ENCODE measurements at regions not wholly inside any gene's neighbourhood (a gene's known extent, or its start where the extent isn't known, plus 50 kb on each side); places are given as distances from the start of the nearest gene placed in this dataset.
"Not testable (repeated sequence)": the region's sequence is repeated elsewhere in the genome, so short reads cannot be mapped to it uniquely, and the experiment has no call there.

DNA sequence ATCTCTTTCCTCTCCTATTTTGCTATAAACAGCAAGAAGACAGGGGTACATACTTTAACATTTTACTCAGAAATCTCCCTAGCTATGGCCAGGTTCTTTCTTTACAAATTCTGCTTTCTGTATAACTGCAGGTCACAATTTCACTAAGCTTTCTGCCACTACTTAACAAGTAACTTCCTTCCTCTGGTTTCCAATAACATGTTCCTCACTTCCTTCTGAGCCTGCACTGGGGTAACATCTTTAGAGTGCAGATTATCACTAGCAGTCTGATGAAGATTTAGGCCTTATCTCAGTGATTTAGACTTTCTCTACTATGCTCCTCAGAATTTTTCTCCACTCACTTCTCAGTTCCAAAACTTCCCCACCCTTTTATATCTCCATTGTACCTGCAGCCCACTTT lies 1930.5 kb upstream of the AGA start:
- Histone ChIP-seq H3K4me3 (no peak overlapping the region), H3K4me1 (no peaks in the 10 kb centered on the region), H3K9me3 (no peaks in the 10 kb centered on the region), H3K36me3 (no peaks in the 10 kb centered on the region), H3K27me3 (no peaks in the 10 kb centered on the region), H3K27ac (no peak overlapping the region)
- ATAC-seq (no peak), DNase-seq (no peak)
- TF ChIP-seq, protein P1, sequence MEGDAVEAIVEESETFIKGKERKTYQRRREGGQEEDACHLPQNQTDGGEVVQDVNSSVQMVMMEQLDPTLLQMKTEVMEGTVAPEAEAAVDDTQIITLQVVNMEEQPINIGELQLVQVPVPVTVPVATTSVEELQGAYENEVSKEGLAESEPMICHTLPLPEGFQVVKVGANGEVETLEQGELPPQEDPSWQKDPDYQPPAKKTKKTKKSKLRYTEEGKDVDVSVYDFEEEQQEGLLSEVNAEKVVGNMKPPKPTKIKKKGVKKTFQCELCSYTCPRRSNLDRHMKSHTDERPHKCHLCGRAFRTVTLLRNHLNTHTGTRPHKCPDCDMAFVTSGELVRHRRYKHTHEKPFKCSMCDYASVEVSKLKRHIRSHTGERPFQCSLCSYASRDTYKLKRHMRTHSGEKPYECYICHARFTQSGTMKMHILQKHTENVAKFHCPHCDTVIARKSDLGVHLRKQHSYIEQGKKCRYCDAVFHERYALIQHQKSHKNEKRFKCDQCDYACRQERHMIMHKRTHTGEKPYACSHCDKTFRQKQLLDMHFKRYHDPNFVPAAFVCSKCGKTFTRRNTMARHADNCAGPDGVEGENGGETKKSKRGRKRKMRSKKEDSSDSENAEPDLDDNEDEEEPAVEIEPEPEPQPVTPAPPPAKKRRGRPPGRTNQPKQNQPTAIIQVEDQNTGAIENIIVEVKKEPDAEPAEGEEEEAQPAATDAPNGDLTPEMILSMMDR (IDR thresholded peaks at IDR 0.05), result no peak
- intact Hi-C loops (cut with DNase I), result no loop called here

DNA sequence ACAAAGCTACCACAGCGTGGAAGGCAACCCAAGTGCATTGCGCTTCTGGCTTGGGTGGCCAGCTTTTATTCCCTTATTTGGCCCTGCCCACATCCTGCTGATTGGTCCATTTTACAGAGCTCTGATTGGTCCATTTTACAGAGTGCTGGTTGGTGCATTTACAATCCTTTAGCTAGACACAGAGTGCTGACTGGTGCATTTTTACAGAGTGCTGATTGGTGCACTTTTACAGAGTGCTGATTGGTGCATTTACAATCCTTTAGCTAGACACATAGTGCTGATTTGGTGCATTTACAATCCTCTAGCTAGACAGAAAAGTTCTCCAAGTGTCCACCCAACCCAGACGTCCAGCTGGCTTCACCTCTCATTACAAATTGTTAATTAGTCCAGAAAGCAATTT lies 1936.6 kb upstream of the AGA start:
- H3K9me3 ChIP-seq; H3K27ac ChIP-seq; ATAC-seq; H3K4me1 ChIP-seq; DNase-seq; intact Hi-C loops (cut with DNase I); H3K36me3 ChIP-seq; H3K4me3 ChIP-seq; H3K27me3 ChIP-seq: not testable (repeated sequence)

DNA sequence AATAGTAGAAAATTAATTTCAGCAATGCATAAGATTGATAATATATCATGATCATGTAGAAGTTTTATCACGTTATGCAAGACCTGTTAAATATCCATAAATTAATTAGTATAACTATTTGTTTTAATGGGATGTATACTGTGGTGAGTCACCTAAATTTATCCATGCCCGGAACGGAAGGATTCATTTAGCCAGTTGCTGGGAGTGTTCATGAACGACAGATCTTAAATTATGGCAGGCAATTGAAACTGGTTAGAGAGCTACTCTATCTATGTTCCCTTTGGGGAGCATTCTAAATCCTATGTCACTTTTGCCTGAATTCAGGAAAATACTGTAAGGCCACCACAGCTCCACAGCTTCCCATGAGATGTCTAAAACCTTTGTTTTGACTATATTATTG lies 1950.5 kb upstream of the AGA start:
- Histone ChIP-seq H3K4me1 (no peaks in the 10 kb centered on the region), H3K36me3 (no peaks in the 10 kb centered on the region), H3K27ac (no peak overlapping the region), H3K4me3 (no peak overlapping the region), H3K27me3 (no peaks in the 10 kb centered on the region), H3K9me3 (no peaks in the 10 kb centered on the region)
- DNase-seq (no peak), ATAC-seq (no peak)
- TF ChIP-seq, protein P1 (IDR thresholded peaks at IDR 0.05), result no peak
- intact Hi-C loops (cut with DNase I), result no loop called here

DNA sequence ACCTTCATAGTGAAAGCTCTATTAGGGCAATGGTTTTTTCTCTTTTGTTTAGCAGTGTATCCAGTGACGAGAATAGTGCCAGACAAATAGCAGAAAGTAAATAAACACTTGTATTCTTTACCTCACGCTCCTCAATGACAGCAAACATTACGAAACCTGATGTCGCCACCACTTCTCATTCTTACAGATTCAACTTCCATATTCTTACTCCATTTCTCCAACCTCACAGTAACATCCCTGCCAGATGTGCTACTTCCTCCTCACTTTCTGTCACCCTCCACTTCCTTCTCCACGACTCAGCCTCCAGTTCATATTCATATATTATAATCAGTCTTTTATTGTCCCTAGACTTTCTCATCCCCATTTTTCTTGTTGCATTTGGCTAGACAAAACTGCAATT lies 1956.2 kb upstream of the AGA start:
- H3K4me1 ChIP-seq, result no peaks in the 10 kb centered on the region
- H3K4me3 ChIP-seq, result no peak overlapping the region
- no peak for ATAC-seq
- TF ChIP-seq, protein P1 (IDR thresholded peaks at IDR 0.05), result no peak
- H3K9me3 ChIP-seq, result no peaks in the 10 kb centered on the region
- H3K27ac ChIP-seq, result no peak overlapping the region
- intact Hi-C loops (cut with DNase I), result no loop called here
- H3K36me3 ChIP-seq, result no peaks in the 10 kb centered on the region
- no peaks in the 10 kb centered on the region for H3K27me3 ChIP-seq
- no peak for DNase-seq

DNA sequence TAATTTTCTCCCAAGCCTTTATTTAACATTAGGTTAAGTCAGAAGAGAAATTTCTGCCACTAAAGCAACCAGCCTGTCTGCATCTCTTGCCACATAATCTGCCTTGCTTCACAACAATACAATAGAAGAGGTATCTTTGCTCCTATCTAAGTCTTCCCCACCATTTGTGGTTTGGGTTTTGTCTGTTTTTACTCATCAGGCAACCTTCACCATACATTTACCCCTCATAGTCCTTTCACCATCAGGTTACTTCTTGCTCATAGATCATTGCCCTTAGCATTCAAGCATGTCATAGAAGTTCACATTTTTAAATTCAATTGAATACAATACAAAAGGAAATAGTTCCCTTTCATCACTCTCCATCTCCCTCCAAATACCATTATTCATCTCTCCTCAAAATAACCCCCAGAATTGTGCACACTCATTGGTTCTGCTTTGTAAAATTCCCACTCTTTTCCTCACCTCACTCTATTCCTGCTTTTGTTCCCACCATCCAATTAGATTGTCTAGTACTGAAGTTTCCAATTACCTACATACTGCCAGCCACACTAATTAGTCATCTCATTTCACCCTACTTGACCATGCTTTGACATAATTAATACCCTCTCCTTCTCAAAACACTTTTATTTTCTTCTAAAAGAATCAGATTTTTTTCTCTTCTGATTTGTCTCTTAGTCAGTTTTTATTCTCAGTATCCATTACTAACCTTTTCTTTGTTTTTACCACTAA lies 1957.0 kb upstream of the AGA start:
- intact Hi-C loops (cut with DNase I), result no loop called here
- TF ChIP-seq, protein P1 (IDR thresholded peaks at IDR 0.05), result no peak
- DNase-seq (no peak), ATAC-seq (no peak)
- no peaks in the 10 kb centered on the region for H3K27me3 ChIP-seq
- no peaks in the 10 kb centered on the region for H3K9me3 ChIP-seq
- no peaks in the 10 kb centered on the region for H3K36me3 ChIP-seq
- H3K27ac ChIP-seq, result no peak overlapping the region
- H3K4me3 ChIP-seq, result no peak overlapping the region
- H3K4me1 ChIP-seq, result no peaks in the 10 kb centered on the region

DNA sequence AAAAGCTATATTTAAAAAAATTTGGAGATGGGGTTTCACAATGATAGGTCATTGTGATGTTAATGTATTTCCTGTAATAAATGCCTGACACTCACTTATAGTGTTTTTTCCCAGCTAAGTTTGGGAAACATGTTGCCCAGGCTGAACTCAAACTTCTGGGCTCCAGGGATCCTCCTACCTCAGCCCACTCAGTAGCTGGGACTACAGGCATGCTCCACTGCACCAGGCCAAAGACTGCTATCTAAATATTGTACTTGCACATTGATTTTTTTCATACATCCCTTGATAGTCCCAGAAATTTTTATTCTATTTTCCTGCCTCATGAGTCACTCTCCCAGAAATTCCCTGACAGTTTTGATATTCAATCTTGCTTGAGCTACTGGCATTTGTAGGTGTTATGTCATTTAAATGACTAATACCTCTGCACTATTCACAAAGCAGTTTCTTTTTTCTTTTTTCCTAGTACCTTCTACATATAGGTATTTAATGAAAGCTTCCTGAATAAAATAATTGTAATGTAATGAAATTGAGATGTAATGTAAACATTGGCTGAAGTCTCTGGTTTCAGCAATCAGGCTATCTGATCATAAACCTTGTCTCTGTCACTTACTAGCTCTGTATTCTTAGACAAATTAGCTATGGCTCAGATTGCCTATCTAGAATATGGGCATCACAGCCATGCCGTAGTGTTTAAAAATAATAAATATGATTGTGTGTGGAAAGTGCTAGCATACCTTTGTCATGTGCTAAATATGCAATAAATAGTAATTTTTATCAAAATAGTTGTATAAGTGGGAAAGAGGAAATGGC lies 1973.0 kb upstream of the AGA start:
- Histone ChIP-seq H3K4me3 (no peak overlapping the region), H3K4me1 (no peaks in the 10 kb centered on the region), H3K36me3 (no peaks in the 10 kb centered on the region), H3K9me3 (no peaks in the 10 kb centered on the region), H3K27me3 (no peaks in the 10 kb centered on the region), H3K27ac (no peak overlapping the region)
- intact Hi-C loops (cut with DNase I), result no loop called here
- ATAC-seq, result no peak
- TF ChIP-seq, protein P1 (IDR thresholded peaks at IDR 0.05), result no peak
- DNase-seq, result no peak
